HG03439 (cell line): ENCODE measurements at regions not wholly inside any gene's neighbourhood (a gene's known extent, or its start where the extent isn't known, plus 50 kb on each side); places are given as distances from the start of the nearest gene placed in this dataset.
"Not testable (repeated sequence)": the region's sequence is repeated elsewhere in the genome, so short reads cannot be mapped to it uniquely, and the experiment has no call there.

ENCODE experiments used
- ATAC-seq: cut with Tn5 transposase; IDR thresholded peaks from one replicate; pipeline ENCODE4 v1.9.1; 2021; ENCODE audit warnings: mild to moderate bottlenecking, moderate library complexity; ENCODE audit not compliant: unreplicated experiment

- no peak for ATAC-seq
Observed at GRCh38 chr11:130979386-130979972, 63.2 kb upstream of the SNX19 start.

GRCh38 chr11:130980071-130980862, 64.0 kb upstream of the SNX19 start:
- no peak for ATAC-seq

- not testable (repeated sequence) for ATAC-seq
Observed at GRCh38 chr11:130984241-130984640, 68.0 kb upstream of the SNX19 start.

GRCh38 chr11:130992788-130993187, 76.5 kb upstream of the SNX19 start:
- no peak for ATAC-seq

GRCh38 chr11:130994043-130994442, 77.8 kb upstream of the SNX19 start:
- no peak for ATAC-seq

GRCh38 chr11:130995266-130995665, 79.0 kb upstream of the SNX19 start:
- ATAC-seq, result no peak

GRCh38 chr11:130997278-130997677, 81.0 kb upstream of the SNX19 start:
- no peak for ATAC-seq

- no peak for ATAC-seq
Observed at GRCh38 chr11:130999086-130999485, 82.8 kb upstream of the SNX19 start.

GRCh38 chr11:130999992-131000770, 83.9 kb upstream of the SNX19 start:
- no peak for ATAC-seq

- ATAC-seq, result no peak
Observed at GRCh38 chr11:131002145-131002544, 85.9 kb upstream of the SNX19 start.

- ATAC-seq, result no peak
Observed at GRCh38 chr11:131005829-131006228, 89.5 kb upstream of the SNX19 start.

GRCh38 chr11:131025020-131025419, 108.7 kb upstream of the SNX19 start:
- no peak for ATAC-seq

- peak; percentile 76 for ATAC-seq
Observed at GRCh38 chr11:131025421-131026125, 109.3 kb upstream of the SNX19 start.

- no peak for ATAC-seq
Observed at GRCh38 chr11:131027491-131027890, 111.2 kb upstream of the SNX19 start.

GRCh38 chr11:131033151-131033651, 116.9 kb upstream of the SNX19 start:
- ATAC-seq, result no peak

- no peak for ATAC-seq
Observed at GRCh38 chr11:131036514-131036913, 120.2 kb upstream of the SNX19 start.

- ATAC-seq, result no peak
Observed at GRCh38 chr11:131037873-131038272, 121.6 kb upstream of the SNX19 start.

- no peak for ATAC-seq
Observed at GRCh38 chr11:131038597-131038996, 122.3 kb upstream of the SNX19 start.

- ATAC-seq, result no peak
Observed at GRCh38 chr11:131041331-131042040, 125.2 kb upstream of the SNX19 start.

GRCh38 chr11:131042041-131042390, 125.7 kb upstream of the SNX19 start:
- no peak for ATAC-seq
